ENCODE measurements at regions not wholly inside any gene's neighbourhood (a gene's known extent, or its start where the extent isn't known, plus 50 kb on each side); places are given as distances from the start of the nearest gene placed in this dataset.

GRCh38 chr5:17398866-17399835, 98.9 kb upstream of the TAF11L2 start:
- Histone ChIP-seq H3K36me3 (no peaks in the 10 kb centered on the region), H3K27ac (no peak overlapping the region), H3K27me3 (replicated peaks) (no peaks in the 10 kb centered on the region), H3K4me1 (replicated peaks) (peaks cover 39% of the 10 kb centered on the region), H3K9me3 (replicated peaks) (no peaks in the 10 kb centered on the region), H3K4me3 (no peak overlapping the region)
- DNase-seq (ENCODE audit: low read depth in 1 of 2, low spot score in 2 of 2) = no peak

GRCh38 chr5:17399931-17400330, 98.1 kb upstream of the TAF11L2 start:
- H3K4me3 ChIP-seq = no peak overlapping the region
- no peak for DNase-seq (ENCODE audit: low read depth in 1 of 2, low spot score in 2 of 2)
- peaks cover 39% of the 10 kb centered on the region for H3K4me1 ChIP-seq (replicated peaks)
- no peaks in the 10 kb centered on the region for H3K36me3 ChIP-seq
- H3K9me3 ChIP-seq (replicated peaks) = no peaks in the 10 kb centered on the region
- no peak overlapping the region for H3K27ac ChIP-seq
- no peaks in the 10 kb centered on the region for H3K27me3 ChIP-seq (replicated peaks)

GRCh38 chr5:17400724-17401469, 97.1 kb upstream of the TAF11L2 start:
- peaks cover 39% of the 10 kb centered on the region for H3K4me1 ChIP-seq (replicated peaks)
- no peak for DNase-seq (ENCODE audit: low read depth in 1 of 2, low spot score in 2 of 2)
- no peak overlapping the region for H3K4me3 ChIP-seq
- H3K27me3 ChIP-seq (replicated peaks) = no peaks in the 10 kb centered on the region
- no peaks in the 10 kb centered on the region for H3K9me3 ChIP-seq (replicated peaks)
- no peaks in the 10 kb centered on the region for H3K36me3 ChIP-seq
- H3K27ac ChIP-seq = no peak overlapping the region

- Histone ChIP-seq H3K9me3 (replicated peaks) (no peaks in the 10 kb centered on the region), H3K27me3 (replicated peaks) (no peaks in the 10 kb centered on the region), H3K4me1 (replicated peaks) (peaks cover 35% of the 10 kb centered on the region), H3K36me3 (no peaks in the 10 kb centered on the region), H3K4me3 (no peak overlapping the region), H3K27ac (no peak overlapping the region)
- DNase-seq (ENCODE audit: low read depth in 1 of 2, low spot score in 2 of 2) = peak in 1 of 2 experiments; percentile 56
These were observed 96.4 kb upstream of the TAF11L2 start for GRCh38 chr5:17401470-17402288.

GRCh38 chr5:17402289-17403121, 95.5 kb upstream of the TAF11L2 start:
- DNase-seq (ENCODE audit: low read depth in 1 of 2, low spot score in 2 of 2) = no peak
- Histone ChIP-seq H3K27me3 (replicated peaks) (no peaks in the 10 kb centered on the region), H3K9me3 (replicated peaks) (no peaks in the 10 kb centered on the region), H3K27ac (no peak overlapping the region), H3K36me3 (no peaks in the 10 kb centered on the region), H3K4me3 (no peak overlapping the region), H3K4me1 (replicated peaks) (peaks cover 34% of the 10 kb centered on the region)

- DNase-seq (ENCODE audit: low read depth in 1 of 2, low spot score in 2 of 2) = no peak
- H3K4me3 ChIP-seq = no peak overlapping the region
- H3K27ac ChIP-seq = no peak overlapping the region
- no peaks in the 10 kb centered on the region for H3K36me3 ChIP-seq
- H3K9me3 ChIP-seq (replicated peaks) = no peaks in the 10 kb centered on the region
- no peaks in the 10 kb centered on the region for H3K27me3 ChIP-seq (replicated peaks)
- H3K4me1 ChIP-seq (replicated peaks) = peaks cover 20% of the 10 kb centered on the region
These were observed 94.1 kb upstream of the TAF11L2 start for GRCh38 chr5:17403695-17404490.

GRCh38 chr5:17405976-17406375, 92.1 kb upstream of the TAF11L2 start:
- no peak overlapping the region for H3K27ac ChIP-seq

GRCh38 chr5:17406423-17406838, 91.6 kb upstream of the TAF11L2 start:
- no peak for DNase-seq (ENCODE audit: low read depth in 1 of 2, low spot score in 2 of 2)
- Histone ChIP-seq H3K27me3 (replicated peaks) (no peaks in the 10 kb centered on the region), H3K9me3 (replicated peaks) (no peaks in the 10 kb centered on the region), H3K4me3 (no peak overlapping the region), H3K27ac (no peak overlapping the region), H3K36me3 (no peaks in the 10 kb centered on the region), H3K4me1 (replicated peaks) (peaks cover 14% of the 10 kb centered on the region)

More at GRCh38 chr5:17405976-17406375, 92.1 kb upstream of the TAF11L2 start:
- Histone ChIP-seq H3K9me3 (replicated peaks) (no peaks in the 10 kb centered on the region), H3K27me3 (replicated peaks) (no peaks in the 10 kb centered on the region), H3K4me1 (replicated peaks) (peaks cover 17% of the 10 kb centered on the region), H3K4me3 (no peak overlapping the region), H3K36me3 (no peaks in the 10 kb centered on the region)
- no peak for DNase-seq (ENCODE audit: low read depth in 1 of 2, low spot score in 2 of 2)

GRCh38 chr5:17411436-17412402, 86.3 kb upstream of the TAF11L2 start:
- no peaks in the 10 kb centered on the region for H3K9me3 ChIP-seq (replicated peaks)
- no peak for DNase-seq (ENCODE audit: low read depth in 1 of 2, low spot score in 2 of 2)
- no peak overlapping the region for H3K27ac ChIP-seq
- H3K27me3 ChIP-seq (replicated peaks) = no peaks in the 10 kb centered on the region
- H3K36me3 ChIP-seq = no peaks in the 10 kb centered on the region
- H3K4me3 ChIP-seq = no peak overlapping the region
- H3K4me1 ChIP-seq (replicated peaks) = no peaks in the 10 kb centered on the region

- Histone ChIP-seq H3K4me1 (replicated peaks) (no peaks in the 10 kb centered on the region), H3K4me3 (no peak overlapping the region), H3K9me3 (replicated peaks) (no peaks in the 10 kb centered on the region), H3K36me3 (no peaks in the 10 kb centered on the region), H3K27me3 (replicated peaks) (no peaks in the 10 kb centered on the region), H3K27ac (no peak overlapping the region)
- no peak for DNase-seq (ENCODE audit: low read depth in 1 of 2, low spot score in 2 of 2)
These were observed 85.0 kb upstream of the TAF11L2 start for GRCh38 chr5:17412760-17413671.

- Histone ChIP-seq H3K36me3 (no peaks in the 10 kb centered on the region), H3K4me3 (no peak overlapping the region), H3K9me3 (replicated peaks) (no peaks in the 10 kb centered on the region), H3K27ac (no peak overlapping the region), H3K27me3 (replicated peaks) (no peaks in the 10 kb centered on the region), H3K4me1 (replicated peaks) (no peaks in the 10 kb centered on the region)
- no peak for DNase-seq (ENCODE audit: low read depth in 1 of 2, low spot score in 2 of 2)
These were observed 84.3 kb upstream of the TAF11L2 start for GRCh38 chr5:17413691-17414090.
